HG03460 (cell line): ENCODE measurements at regions not wholly inside any gene's neighbourhood (a gene's known extent, or its start where the extent isn't known, plus 50 kb on each side); places are given as distances from the start of the nearest gene placed in this dataset.

ENCODE experiments used
- ATAC-seq: cut with Tn5 transposase; IDR thresholded peaks from one replicate; pipeline ENCODE4 v1.9.1; 2021; ENCODE audit not compliant: unreplicated experiment

- ATAC-seq: no peak
These were observed 79.7 kb upstream of the CDIN1 start for GRCh38 chr15:36499412-36500389.

DNA sequence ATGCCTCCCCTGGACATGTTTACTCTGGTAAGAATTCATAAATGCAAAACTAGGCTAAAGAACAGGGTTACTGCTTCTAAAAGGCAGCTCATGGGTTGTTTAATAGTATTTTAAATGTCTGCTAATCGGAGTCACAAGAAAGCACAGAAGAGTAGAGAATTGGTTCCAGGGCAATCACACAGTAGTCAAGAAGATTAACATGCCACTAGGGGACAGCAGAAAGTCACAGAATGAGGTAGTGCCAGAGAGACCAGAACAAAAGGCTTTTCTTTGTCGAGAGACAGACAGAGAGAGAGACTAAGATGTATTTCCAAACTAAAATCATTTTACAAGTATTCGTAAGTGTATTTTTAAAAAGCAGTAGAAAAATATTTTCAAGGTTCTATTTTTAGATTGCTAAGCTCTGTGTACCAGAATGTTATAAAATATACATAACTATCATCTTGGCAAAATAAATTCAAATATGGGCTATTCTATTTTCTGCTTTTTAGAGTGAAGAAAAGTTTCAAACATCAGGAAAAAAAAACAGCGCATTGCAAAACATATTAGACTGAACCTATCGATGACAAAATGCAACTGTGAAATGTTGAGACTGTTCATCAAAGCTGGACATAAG lies 78.3 kb upstream of the CDIN1 start:
- peak; percentile 88 for ATAC-seq

GRCh38 chr15:36502509-36502908 lies 76.9 kb upstream of the CDIN1 start:
- no peak for ATAC-seq

DNA sequence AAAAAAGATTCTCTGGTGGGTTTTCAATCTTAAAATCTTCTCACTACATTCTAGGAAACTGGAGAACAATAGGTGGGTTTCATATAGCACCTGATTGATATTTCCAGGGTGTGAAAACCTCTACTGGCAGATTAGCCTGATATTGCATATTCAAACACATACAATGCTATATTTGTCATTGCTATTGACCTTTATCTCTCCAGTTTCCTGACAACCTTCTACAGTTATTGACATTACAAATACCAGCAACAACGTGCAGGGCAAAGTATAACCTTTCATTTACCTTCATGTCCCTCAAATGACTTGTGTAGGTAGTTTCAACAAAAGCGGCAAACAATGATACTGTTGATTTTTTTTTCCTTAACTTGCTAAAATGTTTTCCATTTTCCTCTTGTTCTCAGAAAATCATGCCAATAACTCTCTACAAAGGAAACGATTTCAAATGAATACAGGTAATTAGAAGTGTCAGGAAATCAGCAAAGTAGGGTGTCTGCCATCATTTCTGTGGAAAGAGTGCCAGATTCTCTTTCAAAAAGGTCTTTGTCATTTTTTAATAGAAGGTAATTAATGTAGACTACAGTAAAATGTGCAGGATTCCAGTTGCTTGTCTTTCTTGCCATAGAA lies 72.6 kb upstream of the CDIN1 start:
- ATAC-seq: no peak

GRCh38 chr15:36507458-36507857 lies 72.0 kb upstream of the CDIN1 start:
- no peak for ATAC-seq

DNA sequence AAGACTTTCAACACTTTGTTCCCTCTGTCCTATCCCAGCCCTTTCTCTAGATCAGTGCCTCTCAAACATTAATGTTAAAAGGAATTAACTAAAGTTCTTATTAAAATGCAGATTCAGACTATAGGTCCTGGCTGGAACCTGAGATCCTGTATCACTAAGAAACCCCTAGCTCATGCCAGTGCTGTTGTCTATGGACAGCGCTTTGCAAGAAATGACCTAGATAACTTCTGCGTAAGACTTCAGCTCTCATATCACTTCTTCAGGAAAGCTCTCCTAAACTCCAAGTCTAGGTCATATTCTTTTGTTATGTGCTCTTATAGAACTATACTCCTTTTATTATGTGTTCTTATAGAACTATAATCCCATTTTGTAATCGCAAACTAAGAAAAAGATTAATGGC lies 67.8 kb upstream of the CDIN1 start:
- ATAC-seq: no peak

- no peak for ATAC-seq
These were observed 61.7 kb upstream of the CDIN1 start for GRCh38 chr15:36517758-36518157.

GRCh38 chr15:36519067-36519466 lies 60.4 kb upstream of the CDIN1 start:
- ATAC-seq: no peak

GRCh38 chr15:36525430-36525829 lies 54.0 kb upstream of the CDIN1 start:
- no peak for ATAC-seq

DNA sequence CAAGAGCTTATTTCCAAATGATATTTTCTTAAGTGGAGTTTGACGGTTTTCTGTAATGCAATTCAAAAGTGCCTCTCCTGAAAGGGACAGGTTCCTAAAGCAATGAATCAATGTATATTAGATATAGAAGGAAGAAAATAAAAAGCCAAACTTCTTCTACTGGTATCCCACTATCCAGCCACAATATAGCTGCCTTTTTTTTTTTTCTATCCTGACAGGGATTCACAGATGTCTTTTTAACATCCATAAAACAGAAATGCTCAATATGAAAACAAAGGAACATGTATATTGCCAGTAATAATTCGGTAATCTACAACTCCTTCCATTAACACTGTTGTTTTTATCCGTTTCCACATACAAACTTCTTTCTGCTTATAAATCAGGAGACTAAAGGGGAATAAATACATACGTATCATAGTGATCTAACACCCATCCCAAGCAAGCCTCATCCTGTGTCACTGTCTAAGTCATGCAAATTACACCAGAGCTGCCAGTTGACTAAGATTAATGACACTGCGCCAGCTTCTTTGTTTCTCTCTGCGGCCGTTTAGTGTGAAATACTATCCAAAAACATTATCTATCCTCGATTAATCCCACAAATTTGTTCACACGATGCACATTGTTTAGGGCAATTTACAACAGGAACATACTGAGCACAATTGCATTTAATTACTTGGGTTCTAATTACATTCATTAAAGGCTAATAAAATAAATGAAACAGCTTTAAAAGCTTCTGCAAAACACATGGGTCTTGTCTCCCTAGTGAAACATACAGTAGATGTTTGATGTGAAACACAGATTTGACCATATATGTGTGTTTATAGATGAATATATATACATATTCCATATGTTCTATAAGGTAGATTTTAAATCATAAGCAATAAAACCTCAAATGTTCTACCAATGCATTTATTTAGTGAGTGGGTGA lies 51.9 kb upstream of the CDIN1 start:
- no peak for ATAC-seq

DNA sequence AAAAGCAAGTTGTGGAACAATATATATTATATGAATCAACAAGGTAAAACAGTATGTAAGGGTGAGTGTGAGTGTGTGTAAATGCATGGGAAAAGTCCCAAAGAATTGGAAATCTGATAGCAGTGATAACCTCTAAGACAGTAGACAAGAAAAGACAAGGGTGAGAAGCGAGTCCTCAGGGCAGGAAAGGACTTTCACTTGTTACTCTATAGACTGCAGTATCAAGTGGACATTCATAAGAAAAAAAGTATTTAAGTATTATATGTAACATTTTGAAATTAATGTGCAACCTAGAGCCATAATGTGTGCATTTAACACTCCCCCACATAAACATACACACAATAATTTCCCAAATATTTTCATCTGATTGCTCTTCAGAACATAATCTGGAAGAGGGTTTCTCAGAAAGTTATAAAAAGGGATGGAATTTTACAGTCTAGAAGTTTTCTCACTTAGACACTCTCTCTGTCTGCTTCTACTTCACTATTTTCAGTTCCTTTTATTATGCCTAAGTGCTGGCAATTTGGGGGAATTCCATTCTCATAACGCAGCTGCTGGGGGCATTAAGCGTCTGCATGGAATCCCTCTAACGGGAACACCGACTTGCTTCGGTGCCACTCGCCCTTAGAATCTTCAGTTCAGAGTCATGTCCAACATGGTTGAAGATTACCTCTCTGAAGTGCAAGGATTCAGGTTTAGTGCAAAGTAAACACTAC lies 50.0 kb upstream of the CDIN1 start:
- ATAC-seq: no peak
